Uterus (tissue), 3 donors: ENCODE measurements at regions not wholly inside any gene's neighbourhood (a gene's known extent, or its start where the extent isn't known, plus 50 kb on each side); places are given as distances from the start of the nearest gene placed in this dataset.

ENCODE experiments used
- DNase-seq, 2 donors: peaks; one replicate each; pipeline ENCODE4 v3.0.0-alpha.2; 2019 to 2020
- H3K27ac ChIP-seq, 2 donors: fragments of 200-600 bp; sonication (generic); 1 replicate in 1 of 2; 2 replicates in 1 of 2; pipeline ENCODE4 v1.5.1; 2016 to 2018
- H3K27me3 ChIP-seq, 2 donors: fragments of 200-600 bp; sonication (generic); one replicate each; pipeline ENCODE4 v1.5.1; 2018 to 2019; ENCODE audit warnings: control low read depth in 1 of 2
- H3K36me3 ChIP-seq, 2 donors: fragments of 200-600 bp; sonication (generic); one replicate each; pipeline ENCODE4 v1.5.1; 2019; ENCODE audit warnings: control low read depth in 1 of 2
- H3K4me1 ChIP-seq, 2 donors: fragments of 200-600 bp; sonication (generic); one replicate each; pipeline ENCODE4 v1.5.1; 2018 to 2019; ENCODE audit warnings: control low read depth in 1 of 2
- H3K4me3 ChIP-seq, 2 donors: fragments of 200-600 bp; sonication (generic); 1 replicate in 1 of 2; 2 replicates in 1 of 2; pipeline ENCODE4 v1.5.1; 2018 to 2019; ENCODE audit warnings: mild to moderate bottlenecking in 1 of 2
- H3K9me3 ChIP-seq, 2 donors: fragments of 200-600 bp; sonication (generic); one replicate each; pipeline ENCODE4 v1.5.1; 2019; ENCODE audit warnings: control low read depth in 1 of 2
- CTCF ChIP-seq, 4 experiments: fragments of 200-600 bp in 2 of 4; fragments of 450-650 bp in 2 of 4; sonication (generic) in 2 of 4; IDR thresholded peaks; one replicate each; pipeline ENCODE4 v1.5.1; 2016 to 2019; ENCODE audit warnings: antibody characterized with exemption in 4 of 4, mild to moderate bottlenecking in 2 of 4, moderate library complexity in 1 of 4
- POLR2A ChIP-seq, 2 donors: fragments of 450-650 bp; IDR thresholded peaks; one replicate each; pipeline ENCODE4 v1.6.1; 2016; ENCODE audit warnings: antibody characterized with exemption in 2 of 2, mild to moderate bottlenecking in 1 of 2, moderate library complexity in 1 of 2
- intact Hi-C: fragments of 100-400 bp; cut with DNase I; formaldehyde crosslinking; loops from one replicate; pipeline ENCODE4 v1.15.1; 2023; ENCODE audit warnings: low total_unique reads
- donor health status: DM: yes; HTN: yes; CAD: no.

GRCh38 chr2:5076599-5076998 is 615.6 kb upstream of the SOX11 start:
- Histone ChIP-seq H3K9me3 (no peaks in the 10 kb centered on the region), H3K27me3 (no peaks in the 10 kb centered on the region), H3K36me3 (no peaks in the 10 kb centered on the region), H3K27ac (no peak overlapping the region), H3K4me1 (no peaks in the 10 kb centered on the region), H3K4me3 (no peak overlapping the region)
- DNase-seq: no peak
- intact Hi-C loops: no loop called here
- no peak for TF ChIP-seq POLR2A (IDR thresholded peaks at IDR 0.05)
- no peak for TF ChIP-seq CTCF (IDR thresholded peaks at IDR 0.05)

DNA sequence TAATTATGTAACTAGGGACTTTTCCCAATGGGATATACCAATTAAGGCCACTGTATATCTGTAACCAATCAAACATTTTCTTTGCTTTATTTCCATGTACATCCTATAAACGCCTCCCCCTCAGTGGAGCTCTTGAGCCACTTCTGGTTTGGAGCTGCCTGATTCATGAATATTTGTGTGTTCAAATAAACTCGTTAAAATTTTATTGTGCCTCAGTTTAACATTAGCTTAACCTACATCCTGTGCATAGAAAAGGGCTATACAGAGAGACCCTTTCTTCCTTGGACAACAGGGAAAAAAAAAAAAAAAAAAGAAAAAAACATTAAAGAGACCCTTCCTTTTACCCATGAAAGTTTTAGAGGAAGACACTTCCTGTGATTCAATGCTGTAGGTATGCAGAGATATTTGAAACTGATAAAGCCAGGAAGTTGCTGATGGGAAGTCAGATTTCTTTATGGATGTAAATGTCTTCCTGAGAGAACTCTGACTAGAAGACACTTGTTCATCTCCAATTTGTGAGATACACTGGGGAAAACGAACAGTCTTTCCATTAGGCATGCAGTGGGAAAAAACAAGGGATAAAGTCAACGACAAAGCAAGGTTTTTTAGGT is 614.6 kb upstream of the SOX11 start:
- Histone ChIP-seq H3K27me3 (no peaks in the 10 kb centered on the region), H3K4me1 (no peaks in the 10 kb centered on the region), H3K36me3 (no peaks in the 10 kb centered on the region), H3K27ac (no peak overlapping the region), H3K9me3 (no peaks in the 10 kb centered on the region), H3K4me3 (no peak overlapping the region)
- intact Hi-C loops: no loop called here
- TF ChIP-seq CTCF (IDR thresholded peaks at IDR 0.05) (no peak), POLR2A (IDR thresholded peaks at IDR 0.05) (no peak)
- no peak for DNase-seq

DNA sequence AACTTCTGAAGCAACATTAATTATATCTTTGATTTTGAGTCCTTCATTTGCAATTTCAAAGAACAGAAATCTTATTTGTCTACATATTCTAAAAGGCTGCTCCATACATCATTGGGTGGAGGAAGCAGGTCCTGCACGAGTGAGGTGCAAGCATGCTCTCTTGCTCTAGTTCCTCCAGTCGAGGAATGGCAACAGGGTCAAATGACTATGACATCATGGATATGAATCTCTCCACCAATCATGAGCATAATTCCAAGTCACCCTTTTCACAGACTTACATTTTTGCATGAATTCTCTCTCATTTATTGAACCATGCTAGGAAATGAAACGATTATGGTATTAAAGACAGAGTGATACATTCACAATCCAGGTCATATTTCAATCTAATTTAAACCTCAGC is 608.8 kb upstream of the SOX11 start:
- DNase-seq: no peak
- Histone ChIP-seq H3K27me3 (no peaks in the 10 kb centered on the region), H3K27ac (no peak overlapping the region), H3K9me3 (no peaks in the 10 kb centered on the region), H3K36me3 (no peaks in the 10 kb centered on the region), H3K4me1 (no peaks in the 10 kb centered on the region), H3K4me3 (no peak overlapping the region)
- intact Hi-C loops: no loop called here
- TF ChIP-seq CTCF (IDR thresholded peaks at IDR 0.05) (no peak), POLR2A (IDR thresholded peaks at IDR 0.05) (no peak)

GRCh38 chr2:5089409-5089808 is 602.8 kb upstream of the SOX11 start:
- no peak for DNase-seq
- intact Hi-C loops: no loop called here
- Histone ChIP-seq H3K4me3 (no peak overlapping the region), H3K4me1 (no peaks in the 10 kb centered on the region), H3K27me3 (no peaks in the 10 kb centered on the region), H3K36me3 (no peaks in the 10 kb centered on the region), H3K27ac (no peak overlapping the region), H3K9me3 (no peaks in the 10 kb centered on the region)
- TF ChIP-seq CTCF (IDR thresholded peaks at IDR 0.05) (no peak), POLR2A (IDR thresholded peaks at IDR 0.05) (no peak)

DNA sequence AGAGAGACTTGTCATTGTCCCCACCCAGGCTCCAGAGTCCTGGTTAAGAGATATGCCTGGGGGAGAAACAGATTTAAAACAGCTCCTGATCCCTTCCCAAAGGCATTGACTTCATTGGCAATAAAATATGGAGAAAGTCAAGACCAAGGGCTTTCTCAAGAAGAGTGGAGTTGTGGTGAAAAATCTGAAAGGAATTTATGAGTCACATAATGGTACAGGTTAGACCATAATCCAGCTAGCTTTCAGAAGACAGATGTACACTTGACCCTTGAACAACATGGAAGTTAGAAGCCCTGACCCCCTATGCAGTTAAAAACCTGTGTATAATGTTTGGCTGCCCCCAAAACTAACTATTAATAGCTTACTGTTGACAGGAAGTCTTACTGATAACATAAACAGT is 599.1 kb upstream of the SOX11 start:
- Histone ChIP-seq H3K27me3 (no peaks in the 10 kb centered on the region), H3K9me3 (no peaks in the 10 kb centered on the region), H3K4me3 (no peak overlapping the region), H3K27ac (no peak overlapping the region), H3K4me1 (no peaks in the 10 kb centered on the region), H3K36me3 (no peaks in the 10 kb centered on the region)
- no peak for TF ChIP-seq CTCF (IDR thresholded peaks at IDR 0.05)
- no peak for TF ChIP-seq POLR2A (IDR thresholded peaks at IDR 0.05)
- DNase-seq: no peak
- intact Hi-C loops: loop anchor here (10.0 kb wide), 1 partner anchor 712 kb away; no protein-coding TSS in a partner anchor
